HG03066 (cell line): ENCODE measurements at regions not wholly inside any gene's neighbourhood (a gene's known extent, or its start where the extent isn't known, plus 50 kb on each side); places are given as distances from the start of the nearest gene placed in this dataset.
"Not testable (repeated sequence)": the region's sequence is repeated elsewhere in the genome, so short reads cannot be mapped to it uniquely, and the experiment has no call there.

ENCODE experiments used
- ATAC-seq: cut with Tn5 transposase; IDR thresholded peaks from one replicate; pipeline ENCODE4 v1.9.1; 2021; ENCODE audit warnings: low read depth; ENCODE audit not compliant: unreplicated experiment

- ATAC-seq = no peak
Observed at GRCh38 chr14:83702619-83703018, 1827.3 kb upstream of the FLRT2 start.

- no peak for ATAC-seq
Observed at GRCh38 chr14:83706231-83706954, 1823.6 kb upstream of the FLRT2 start.

GRCh38 chr14:83707056-83707455 is 1822.9 kb upstream of the FLRT2 start:
- ATAC-seq = no peak

- no peak for ATAC-seq
Observed at GRCh38 chr14:83709116-83709515, 1820.8 kb upstream of the FLRT2 start.

- no peak for ATAC-seq
Observed at GRCh38 chr14:83711046-83711445, 1818.9 kb upstream of the FLRT2 start.

- no peak for ATAC-seq
Observed at GRCh38 chr14:83712418-83713129, 1817.4 kb upstream of the FLRT2 start.

- ATAC-seq = no peak
Observed at GRCh38 chr14:83713732-83714131, 1816.2 kb upstream of the FLRT2 start.

- no peak for ATAC-seq
Observed at GRCh38 chr14:83714151-83714550, 1815.8 kb upstream of the FLRT2 start.

- not testable (repeated sequence) for ATAC-seq
Observed at GRCh38 chr14:83719435-83719834, 1810.5 kb upstream of the FLRT2 start.

- ATAC-seq = no peak
Observed at GRCh38 chr14:83733670-83734069, 1796.3 kb upstream of the FLRT2 start.

- ATAC-seq = no peak
Observed at GRCh38 chr14:83734431-83734830, 1795.5 kb upstream of the FLRT2 start.

GRCh38 chr14:83741269-83741668 is 1788.7 kb upstream of the FLRT2 start:
- ATAC-seq = no peak

- no peak for ATAC-seq
Observed at GRCh38 chr14:83744224-83744623, 1785.7 kb upstream of the FLRT2 start.

GRCh38 chr14:83744891-83745290 is 1785.1 kb upstream of the FLRT2 start:
- no peak for ATAC-seq

- ATAC-seq = no peak
Observed at GRCh38 chr14:83746336-83746735, 1783.6 kb upstream of the FLRT2 start.

GRCh38 chr14:83757916-83758315 is 1772.0 kb upstream of the FLRT2 start:
- ATAC-seq = no peak

- no peak for ATAC-seq
Observed at GRCh38 chr14:83764656-83765599, 1765.0 kb upstream of the FLRT2 start.

GRCh38 chr14:83777516-83777915 is 1752.4 kb upstream of the FLRT2 start:
- ATAC-seq = no peak

GRCh38 chr14:83779266-83779665 is 1750.7 kb upstream of the FLRT2 start:
- no peak for ATAC-seq

- ATAC-seq = no peak
Observed at GRCh38 chr14:83780321-83780720, 1749.6 kb upstream of the FLRT2 start.

GRCh38 chr14:83798421-83798820 is 1731.5 kb upstream of the FLRT2 start:
- ATAC-seq = no peak
